GM21825 (cell line): ENCODE measurements at regions not wholly inside any gene's neighbourhood (a gene's known extent, or its start where the extent isn't known, plus 50 kb on each side); places are given as distances from the start of the nearest gene placed in this dataset.
"Not testable (repeated sequence)": the region's sequence is repeated elsewhere in the genome, so short reads cannot be mapped to it uniquely, and the experiment has no call there.

ENCODE experiments used
- ATAC-seq: cut with Tn5 transposase; IDR thresholded peaks from one replicate; pipeline ENCODE4 v1.9.1; 2021; ENCODE audit warnings: mild to moderate bottlenecking, moderate library complexity; ENCODE audit not compliant: unreplicated experiment

DNA sequence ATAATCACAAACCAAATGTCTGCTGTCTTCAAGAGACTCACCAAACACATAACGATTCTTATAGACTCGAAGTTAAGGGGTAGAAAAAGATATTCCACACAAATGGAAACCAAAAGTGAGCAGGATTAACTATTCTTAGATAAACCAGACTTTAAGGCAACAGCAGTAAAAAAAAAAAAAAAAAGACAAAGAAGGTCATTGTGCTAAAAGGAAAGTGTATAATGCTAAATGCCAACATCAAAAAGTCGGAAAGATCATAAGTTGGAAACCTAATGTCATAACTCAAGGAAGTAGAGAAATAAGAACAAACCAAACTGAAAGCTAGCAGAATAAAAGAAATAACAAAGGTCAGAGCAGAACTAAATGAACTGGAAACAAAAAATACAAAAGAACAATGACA is 714.6 kb downstream of the SEMA5A start:
- no peak for ATAC-seq

- no peak for ATAC-seq
Measured at GRCh38 chr5:8831854-8832253, 714.0 kb downstream of the SEMA5A start.

- no peak for ATAC-seq
Measured at GRCh38 chr5:8839361-8840055, 706.4 kb downstream of the SEMA5A start.

GRCh38 chr5:8840237-8840636 is 705.6 kb downstream of the SEMA5A start:
- no peak for ATAC-seq

DNA sequence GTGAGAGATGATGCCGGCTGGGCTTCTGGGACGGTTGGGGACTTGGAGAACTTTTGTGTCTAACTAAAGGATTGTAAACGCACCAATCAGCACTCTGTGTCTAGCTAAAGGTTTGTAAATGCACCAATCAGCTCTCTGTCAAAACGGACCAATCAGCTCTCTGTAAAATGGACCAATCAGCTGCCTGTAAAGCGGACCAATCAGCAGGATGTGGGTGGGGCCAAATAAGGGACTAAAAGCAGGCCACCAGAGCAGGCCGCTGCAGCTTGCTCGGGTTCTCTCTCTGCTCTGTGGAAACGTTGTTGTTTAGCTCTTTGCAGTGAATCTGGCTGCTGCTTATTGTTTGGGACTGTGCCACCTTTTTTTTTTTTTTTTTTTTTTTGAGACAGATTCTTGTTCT is 705.1 kb downstream of the SEMA5A start:
- ATAC-seq = not testable (repeated sequence)

DNA sequence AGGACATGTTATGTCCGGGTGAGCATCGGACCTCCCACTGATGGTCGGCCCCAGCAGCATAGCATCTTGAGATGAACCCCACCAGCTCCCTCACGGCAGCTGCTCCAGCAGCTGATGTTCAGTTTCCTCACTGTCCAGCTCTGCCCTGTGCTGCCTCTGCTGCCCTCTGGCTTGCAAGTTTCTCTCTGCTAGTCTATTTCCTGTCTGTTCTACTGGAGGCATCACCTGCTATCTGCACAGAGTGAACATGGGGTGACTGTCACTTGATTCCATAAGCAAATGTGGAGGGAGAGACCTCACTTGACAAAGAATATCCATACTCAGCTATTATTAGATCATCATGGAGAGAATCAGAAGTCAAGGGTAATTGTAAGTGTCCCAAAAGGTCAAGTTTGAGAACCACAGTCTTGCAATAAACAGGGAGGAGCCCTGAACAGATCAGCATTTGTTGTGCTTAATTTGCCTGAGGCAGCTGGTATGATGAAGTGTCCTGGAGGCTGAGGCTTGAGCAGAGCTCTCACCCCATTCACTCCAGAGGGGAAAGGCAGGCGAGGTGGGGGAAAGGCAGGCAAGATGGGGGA is 702.8 kb downstream of the SEMA5A start:
- ATAC-seq = no peak

DNA sequence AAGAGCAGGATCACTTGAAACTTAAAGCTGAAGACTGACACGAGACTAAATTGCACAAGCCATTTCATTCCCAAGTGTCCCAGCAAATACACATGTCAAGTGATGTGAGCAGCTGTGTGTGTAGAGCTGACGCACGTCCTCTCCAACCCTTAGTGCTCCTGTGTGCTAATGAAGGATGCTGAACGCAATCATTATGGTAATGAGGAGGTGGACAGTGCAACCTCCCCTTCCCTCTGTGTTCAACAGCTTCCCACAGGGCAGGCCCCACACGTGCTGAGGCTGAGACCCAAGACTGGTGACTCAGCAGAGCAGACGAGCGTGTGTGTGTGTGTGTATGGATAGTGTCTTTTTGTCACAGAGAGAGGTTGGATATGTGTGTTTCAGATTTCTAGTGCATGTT is 702.1 kb downstream of the SEMA5A start:
- ATAC-seq = no peak

- ATAC-seq = no peak
Measured at GRCh38 chr5:8844206-8844605, 701.7 kb downstream of the SEMA5A start.

GRCh38 chr5:8844847-8845246 is 701.0 kb downstream of the SEMA5A start:
- no peak for ATAC-seq

DNA sequence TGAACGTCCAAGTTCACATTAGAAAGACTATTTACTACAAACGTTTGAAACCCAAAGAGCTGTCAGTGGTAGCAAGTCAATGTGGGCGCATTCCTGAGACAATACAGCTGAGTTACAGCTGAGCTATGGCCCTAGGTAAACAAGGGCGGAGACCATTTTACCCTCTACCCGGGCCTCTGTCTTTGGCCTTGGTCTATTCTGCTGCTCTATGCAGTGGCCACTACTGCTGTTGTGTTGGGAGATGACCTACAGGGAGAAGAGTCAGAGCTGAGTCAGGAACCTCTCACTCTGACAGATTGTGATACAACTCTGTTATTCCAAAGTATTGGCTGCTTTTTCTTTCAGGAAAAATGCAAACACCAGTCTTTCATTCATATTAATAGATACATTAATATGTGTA is 700.6 kb downstream of the SEMA5A start:
- no peak for ATAC-seq

DNA sequence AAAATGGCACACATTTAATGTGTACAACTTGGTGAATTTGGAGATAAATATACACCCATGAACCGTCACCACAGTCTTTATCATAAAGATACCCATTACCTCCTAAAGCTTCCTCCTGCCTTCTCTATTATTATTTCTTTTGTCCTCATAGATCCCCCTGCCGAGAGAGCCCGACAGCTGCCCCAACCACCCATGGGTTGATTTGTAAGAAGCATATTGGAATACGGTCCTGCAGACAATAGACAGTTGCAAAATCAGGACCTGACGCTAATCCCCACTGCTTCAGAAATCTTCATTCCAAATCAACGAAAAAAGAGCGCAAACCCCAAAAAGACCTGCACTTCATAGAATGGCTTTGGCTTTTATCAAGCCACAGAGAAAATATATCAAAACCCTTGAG is 697.5 kb downstream of the SEMA5A start:
- ATAC-seq = no peak

DNA sequence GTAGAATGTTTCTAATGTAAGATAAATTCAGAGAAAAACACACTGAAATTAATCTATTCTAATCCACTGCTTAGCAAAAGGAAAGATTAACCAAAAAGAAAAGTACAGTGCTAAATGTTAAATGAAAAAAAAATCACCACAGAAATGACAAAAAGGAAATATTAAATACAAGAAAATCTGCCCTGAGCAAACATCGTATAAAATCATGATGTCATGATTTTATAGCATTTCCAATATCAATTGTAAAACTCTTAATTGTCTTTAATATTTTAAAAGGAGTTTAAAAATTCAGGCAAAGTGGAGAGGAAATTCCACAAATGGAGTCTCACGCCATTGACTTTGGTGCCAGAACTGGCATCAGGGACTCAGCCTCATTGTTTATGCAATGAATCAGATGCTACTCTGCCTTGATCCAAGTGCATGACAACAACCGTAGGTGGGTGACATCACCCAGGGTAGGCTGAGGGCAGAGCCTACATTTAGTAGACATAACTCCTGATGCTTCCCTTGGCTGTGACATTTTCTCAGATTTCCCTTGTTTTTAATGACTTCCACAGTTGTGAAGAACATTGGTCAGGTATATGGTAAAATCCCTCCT is 696.8 kb downstream of the SEMA5A start:
- no peak for ATAC-seq

GRCh38 chr5:8851101-8851500 is 694.8 kb downstream of the SEMA5A start:
- ATAC-seq = no peak

DNA sequence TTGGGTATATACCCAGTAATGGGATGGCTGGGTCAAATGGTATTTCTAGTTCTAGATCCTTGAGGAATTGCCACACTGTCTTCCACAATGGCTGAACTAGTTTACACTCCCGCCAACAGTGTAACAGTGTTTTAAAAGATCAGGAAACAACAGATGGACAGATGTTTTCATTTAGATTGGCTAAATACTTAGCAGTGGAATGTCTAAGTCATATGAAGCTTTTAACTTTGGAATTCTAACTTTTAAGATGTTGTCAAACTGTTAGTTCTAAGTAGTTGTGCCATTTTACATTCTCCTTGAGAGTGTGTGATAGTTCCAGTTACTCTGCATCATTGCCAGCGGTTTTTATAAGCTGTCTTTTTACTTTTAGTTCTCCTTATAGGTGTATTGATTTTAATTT is 688.8 kb downstream of the SEMA5A start:
- no peak for ATAC-seq

- ATAC-seq = no peak
Measured at GRCh38 chr5:8861764-8862163, 684.1 kb downstream of the SEMA5A start.

- ATAC-seq = no peak
Measured at GRCh38 chr5:8864053-8864452, 681.8 kb downstream of the SEMA5A start.

- no peak for ATAC-seq
Measured at GRCh38 chr5:8865266-8865665, 680.6 kb downstream of the SEMA5A start.

DNA sequence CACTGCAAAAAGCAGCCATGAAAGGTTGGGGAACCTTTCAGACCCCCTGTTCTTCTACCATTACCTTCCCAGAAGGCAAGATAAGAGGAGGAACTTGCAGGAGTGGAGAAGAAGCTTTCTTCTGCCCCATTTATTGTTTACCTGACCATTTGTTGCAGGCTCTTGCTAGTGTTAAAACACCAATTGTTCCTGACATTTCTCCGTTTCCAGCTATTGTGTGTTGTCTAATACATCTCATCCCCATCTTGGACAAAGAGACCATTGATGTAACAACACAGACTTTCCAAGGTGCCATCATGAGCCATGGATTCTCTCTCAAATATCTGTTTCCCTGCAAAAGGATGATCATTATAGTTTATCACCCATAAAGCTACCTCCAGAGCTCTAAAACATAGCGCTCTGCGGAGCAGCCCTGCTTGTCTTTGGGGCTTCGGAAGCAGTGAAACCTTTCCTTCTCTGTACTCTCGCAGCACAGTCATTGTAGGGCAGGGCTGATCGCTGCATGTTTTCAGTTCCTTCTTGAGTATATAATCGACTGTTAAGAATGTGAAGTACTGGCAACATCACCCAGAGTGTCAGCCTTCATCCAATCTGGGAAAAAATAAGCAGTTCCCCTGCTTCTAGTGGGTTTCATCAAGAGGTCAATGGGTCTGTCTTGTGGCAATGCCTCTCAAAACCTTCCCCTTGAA is 680.0 kb downstream of the SEMA5A start:
- ATAC-seq = no peak

DNA sequence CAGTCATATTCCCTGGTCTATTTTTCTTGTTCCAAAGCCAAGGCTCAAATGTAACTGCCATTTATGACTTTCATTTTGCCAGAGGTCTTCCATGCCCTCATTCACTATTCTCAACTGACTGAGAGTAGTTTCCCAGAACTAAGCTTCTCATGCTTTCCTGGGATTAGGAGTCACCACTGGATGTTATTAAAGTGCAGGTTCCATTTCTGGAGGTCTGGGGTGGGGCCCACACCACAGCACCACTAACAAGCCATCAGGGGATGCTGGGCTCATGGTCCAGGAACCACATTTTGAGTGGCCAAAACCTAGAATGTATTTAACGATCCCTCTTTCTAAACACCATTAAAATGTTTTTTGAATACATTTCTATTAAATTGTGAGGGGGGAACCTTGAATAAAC is 677.6 kb downstream of the SEMA5A start:
- ATAC-seq = no peak

- ATAC-seq = no peak
Measured at GRCh38 chr5:8869932-8870331, 675.9 kb downstream of the SEMA5A start.

- ATAC-seq = no peak
Measured at GRCh38 chr5:8870349-8870958, 675.4 kb downstream of the SEMA5A start.

DNA sequence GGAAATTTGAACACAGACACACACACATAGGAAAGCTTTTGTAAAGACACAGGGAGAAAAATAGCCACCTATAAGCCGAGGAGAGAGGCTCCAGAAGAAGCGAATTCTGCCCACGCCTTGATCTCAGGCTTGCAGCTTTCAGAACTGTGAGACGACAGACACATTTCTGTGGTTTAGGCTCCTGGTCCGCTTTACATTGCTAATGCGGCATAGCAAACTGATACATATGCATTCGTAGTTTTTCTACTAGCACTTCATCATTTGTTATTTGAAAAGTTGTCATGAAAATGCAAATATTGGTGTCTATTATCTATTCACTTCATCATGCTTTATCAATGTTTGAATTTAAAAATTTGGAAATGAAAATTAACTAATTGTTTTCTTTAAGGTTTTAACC is 674.9 kb downstream of the SEMA5A start:
- no peak for ATAC-seq
